ENCODE measurements at regions not wholly inside any gene's neighbourhood (a gene's known extent, or its start where the extent isn't known, plus 50 kb on each side); places are given as distances from the start of the nearest gene placed in this dataset.
"Not testable (repeated sequence)": the region's sequence is repeated elsewhere in the genome, so short reads cannot be mapped to it uniquely, and the experiment has no call there.

- H3K27me3 Mint-ChIP-seq: peaks cover 3 to 22% (median 6%) of the 10 kb centered on the region in 5 donors
- H3K36me3 Mint-ChIP-seq: no peaks in the 10 kb centered on the region
- no peak overlapping the region for H3K27ac Mint-ChIP-seq
- DNase-seq: no peak
- POLR2A ChIA-PET: no interaction called here
- no peaks in the 10 kb centered on the region for H3K4me1 Mint-ChIP-seq
- H3K9me3 Mint-ChIP-seq: peaks cover 0 to under 1% (median 0%) of the 10 kb centered on the region in 9 donors
- ATAC-seq: no peak
- H3K4me3 Mint-ChIP-seq: no peak overlapping the region
Measured at GRCh38 chr12:97048421-97049035, 141.5 kb downstream of the NEDD1 start.

DNA sequence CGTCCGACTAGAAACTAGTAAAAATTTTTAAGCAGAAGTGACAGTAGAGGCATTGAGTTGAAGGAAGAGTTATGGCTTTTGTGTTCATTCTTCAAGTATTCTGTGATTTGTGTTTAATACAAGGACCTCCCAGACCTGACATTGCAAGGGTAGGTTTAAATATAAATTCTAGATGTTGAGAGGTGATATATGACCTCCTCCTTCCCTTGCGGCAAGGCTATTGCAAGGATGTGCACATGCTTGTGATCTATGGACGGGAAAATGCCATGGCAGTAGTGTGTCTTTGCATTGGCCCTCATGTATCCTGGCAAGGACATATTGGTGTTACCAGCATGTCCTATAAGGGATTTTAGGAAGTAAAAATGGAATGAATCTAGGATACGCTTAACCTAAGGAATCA, 143.5 kb downstream of the NEDD1 start:
- Mint-ChIP-seq H3K4me3 (no peak overlapping the region), H3K4me1 (no peaks in the 10 kb centered on the region), H3K36me3 (no peaks in the 10 kb centered on the region), H3K27me3 (peaks cover 3 to 25% (median 6%) of the 10 kb centered on the region in 5 donors), H3K9me3 (peaks cover 0 to 2% (median 0%) of the 10 kb centered on the region in 9 donors), H3K27ac (no peak overlapping the region)
- ATAC-seq: no peak
- DNase-seq: no peak
- POLR2A ChIA-PET: no interaction called here

GRCh38 chr12:97051341-97051740, 144.3 kb downstream of the NEDD1 start:
- Mint-ChIP-seq H3K9me3 (peaks cover 0 to 5% (median 0%) of the 10 kb centered on the region in 9 donors), H3K36me3 (no peaks in the 10 kb centered on the region), H3K27ac (no peak overlapping the region), H3K4me1 (no peaks in the 10 kb centered on the region), H3K27me3 (peaks cover 3 to 25% (median 6%) of the 10 kb centered on the region in 5 donors), H3K4me3 (no peak overlapping the region)
- ATAC-seq (no peak), DNase-seq (no peak)
- POLR2A ChIA-PET: no interaction called here

DNA sequence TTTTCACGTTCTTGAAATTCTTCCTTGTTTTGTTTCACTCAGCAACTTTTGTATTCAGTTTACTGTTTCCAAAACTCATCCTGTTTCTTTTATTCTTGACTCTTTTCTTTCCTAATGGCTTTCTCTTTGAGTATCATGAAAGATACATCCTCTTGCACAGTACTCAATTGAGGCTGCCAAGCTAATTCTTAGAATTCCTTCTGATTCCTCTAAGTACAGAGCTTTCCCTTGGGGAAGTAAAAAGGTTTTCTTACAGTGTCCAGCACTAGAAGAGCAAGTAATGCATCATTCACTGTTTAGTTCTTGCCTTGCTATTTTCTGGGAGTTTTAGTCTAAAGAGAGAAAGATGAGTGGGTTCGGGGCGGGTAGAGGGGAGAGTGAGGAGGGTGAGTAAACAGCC, 154.1 kb downstream of the NEDD1 start:
- peaks cover 4 to 23% (median 12%) of the 10 kb centered on the region in 5 donors for H3K27me3 Mint-ChIP-seq
- no peaks in the 10 kb centered on the region for H3K4me1 Mint-ChIP-seq
- H3K36me3 Mint-ChIP-seq: peaks cover 0 to 5% (median 0%) of the 10 kb centered on the region in 3 donors
- H3K4me3 Mint-ChIP-seq: no peak overlapping the region
- H3K27ac Mint-ChIP-seq: no peak overlapping the region
- no peak for DNase-seq
- H3K9me3 Mint-ChIP-seq: peaks cover 0 to 18% (median 8%) of the 10 kb centered on the region in 9 donors
- POLR2A ChIA-PET: no interaction called here
- ATAC-seq: no peak

- Mint-ChIP-seq H3K36me3 (no peaks in the 10 kb centered on the region), H3K27me3 (peaks cover 4 to 23% (median 11%) of the 10 kb centered on the region in 5 donors), H3K4me1 (no peaks in the 10 kb centered on the region), H3K4me3 (no peak overlapping the region), H3K9me3 (peaks cover 0 to 3% (median 0%) of the 10 kb centered on the region in 9 donors), H3K27ac (no peak overlapping the region)
- ATAC-seq (no peak), DNase-seq (no peak)
- POLR2A ChIA-PET: no interaction called here
Measured at GRCh38 chr12:97063292-97063935, 156.4 kb downstream of the NEDD1 start.

- DNase-seq (no peak), ATAC-seq (no peak)
- no peaks in the 10 kb centered on the region for H3K4me1 Mint-ChIP-seq
- no peaks in the 10 kb centered on the region for H3K9me3 Mint-ChIP-seq
- no peak overlapping the region for H3K4me3 Mint-ChIP-seq
- POLR2A ChIA-PET: no interaction called here
- no peak overlapping the region for H3K27ac Mint-ChIP-seq
- H3K36me3 Mint-ChIP-seq: no peaks in the 10 kb centered on the region
- peaks cover 0 to 9% (median 3%) of the 10 kb centered on the region in 5 donors for H3K27me3 Mint-ChIP-seq
Measured at GRCh38 chr12:97075161-97075933, 168.3 kb downstream of the NEDD1 start.

- H3K4me1 Mint-ChIP-seq: no peaks in the 10 kb centered on the region
- ATAC-seq: no peak
- H3K9me3 Mint-ChIP-seq: no peaks in the 10 kb centered on the region
- H3K36me3 Mint-ChIP-seq: no peaks in the 10 kb centered on the region
- H3K27ac Mint-ChIP-seq: no peak overlapping the region
- POLR2A ChIA-PET: no interaction called here
- DNase-seq: no peak
- H3K4me3 Mint-ChIP-seq: no peak overlapping the region
- H3K27me3 Mint-ChIP-seq: peaks cover 0 to 9% (median 3%) of the 10 kb centered on the region in 5 donors
Measured at GRCh38 chr12:97075934-97076630, 169.0 kb downstream of the NEDD1 start.

- H3K4me1 Mint-ChIP-seq, ATAC-seq, H3K36me3 Mint-ChIP-seq, H3K27ac Mint-ChIP-seq, DNase-seq, POLR2A ChIA-PET, H3K27me3 Mint-ChIP-seq, H3K9me3 Mint-ChIP-seq, H3K4me3 Mint-ChIP-seq: not testable (repeated sequence)
Measured at GRCh38 chr12:97076912-97077311, 169.9 kb downstream of the NEDD1 start.

- Mint-ChIP-seq H3K4me3 (no peak overlapping the region), H3K9me3 (peaks cover 0 to 4% (median 0%) of the 10 kb centered on the region in 9 donors), H3K4me1 (no peaks in the 10 kb centered on the region), H3K36me3 (no peaks in the 10 kb centered on the region), H3K27me3 (peaks cover 0 to 11% (median 0%) of the 10 kb centered on the region in 5 donors), H3K27ac (no peak overlapping the region)
- ATAC-seq: no peak
- no peak for DNase-seq
- POLR2A ChIA-PET: no interaction called here
Measured at GRCh38 chr12:97082029-97082428, 175.0 kb downstream of the NEDD1 start.

GRCh38 chr12:97093187-97093683, 186.2 kb downstream of the NEDD1 start:
- DNase-seq (no peak), ATAC-seq (no peak)
- no peaks in the 10 kb centered on the region for H3K4me1 Mint-ChIP-seq
- H3K36me3 Mint-ChIP-seq: no peaks in the 10 kb centered on the region
- no peaks in the 10 kb centered on the region for H3K9me3 Mint-ChIP-seq
- H3K27ac Mint-ChIP-seq: no peak overlapping the region
- POLR2A ChIA-PET: no interaction called here
- no peak overlapping the region for H3K4me3 Mint-ChIP-seq
- peaks cover 6 to 28% (median 7%) of the 10 kb centered on the region in 5 donors for H3K27me3 Mint-ChIP-seq

DNA sequence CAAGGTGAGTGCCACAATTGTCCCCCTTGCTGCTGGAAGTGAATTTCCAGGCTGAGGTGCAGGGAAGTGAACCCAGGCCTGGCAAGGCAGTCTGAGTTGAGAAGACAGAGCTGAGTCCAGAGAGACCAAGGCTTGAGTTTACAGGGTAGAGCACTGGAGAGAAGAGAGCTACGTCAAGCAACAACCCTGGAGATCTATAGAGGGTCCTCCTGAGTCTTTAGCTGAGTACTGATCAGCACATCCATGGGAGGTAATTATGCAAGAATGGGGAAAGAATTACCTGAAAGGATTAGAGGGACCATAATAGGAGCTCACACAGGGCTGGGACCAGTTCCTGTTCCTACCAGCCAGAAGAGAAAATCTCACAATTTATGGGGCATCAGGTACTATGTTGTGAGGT, 190.7 kb downstream of the NEDD1 start:
- H3K36me3 Mint-ChIP-seq: no peaks in the 10 kb centered on the region
- no peak overlapping the region for H3K27ac Mint-ChIP-seq
- H3K27me3 Mint-ChIP-seq: peaks cover 0 to 9% (median 4%) of the 10 kb centered on the region in 5 donors
- no peak for ATAC-seq
- H3K9me3 Mint-ChIP-seq: peaks cover 0 to 16% (median 6%) of the 10 kb centered on the region in 9 donors
- POLR2A ChIA-PET: no interaction called here
- no peaks in the 10 kb centered on the region for H3K4me1 Mint-ChIP-seq
- DNase-seq: no peak
- H3K4me3 Mint-ChIP-seq: no peak overlapping the region

- ATAC-seq: no peak
- Mint-ChIP-seq H3K9me3 (peaks cover 5 to 41% (median 17%) of the 10 kb centered on the region in 9 donors), H3K4me1 (no peaks in the 10 kb centered on the region), H3K36me3 (peaks cover 0 to 13% (median 0%) of the 10 kb centered on the region in 3 donors), H3K27me3 (peaks cover 5 to 26% (median 15%) of the 10 kb centered on the region in 5 donors), H3K27ac (no peak overlapping the region), H3K4me3 (no peak overlapping the region)
- POLR2A ChIA-PET: no interaction called here
- no peak for DNase-seq
Measured at GRCh38 chr12:97109441-97109840, 202.4 kb downstream of the NEDD1 start.
